Lung (tissue), 11 donors: ENCODE measurements at regions not wholly inside any gene's neighbourhood (a gene's known extent, or its start where the extent isn't known, plus 50 kb on each side); places are given as distances from the start of the nearest gene placed in this dataset.

Experiments used
- ATAC-seq: fragments of 200-7000 bp; cut with Tn5 transposase; one replicate; pipeline ENCODE4 v1.9.1; 2020; ENCODE audit warnings: moderate number of reproducible peaks; ENCODE audit not compliant: insufficient read depth, low FRiP score
- DNase-seq, 3 donors: peaks; one replicate each; pipeline ENCODE4 v3.0.0-alpha.2; 2013 to 2017
- H3K27ac ChIP-seq, 2 donors: one replicate each; pipeline ENCODE4 v1.5.1; 2013; ENCODE audit warnings: mild to moderate bottlenecking in 2 of 2, moderate library complexity in 2 of 2, control low read depth in 1 of 2, inconsistent platforms in 1 of 2, low read depth in 1 of 2, low read length in 1 of 2
- H3K27me3 ChIP-seq, 3 donors: one replicate each; pipeline ENCODE4 v1.5.1; 2013; ENCODE audit warnings: low read length in 2 of 3; ENCODE audit not compliant: control insufficient read depth in 3 of 3, insufficient read depth in 3 of 3
- H3K36me3 ChIP-seq, 4 donors: one replicate each; pipeline ENCODE4 v1.5.1; 2013; ENCODE audit warnings: low read length in 4 of 4, mild to moderate bottlenecking in 1 of 4, moderate library complexity in 1 of 4; ENCODE audit not compliant: control insufficient read depth in 4 of 4, insufficient read depth in 4 of 4
- H3K4me1 ChIP-seq, 5 donors: one replicate each; pipeline ENCODE4 v1.5.1; 2013; ENCODE audit warnings: low read length in 5 of 5, mild to moderate bottlenecking in 2 of 5, moderate library complexity in 1 of 5; ENCODE audit not compliant: control insufficient read depth in 5 of 5, insufficient read depth in 5 of 5
- H3K4me3 ChIP-seq: one replicate; pipeline ENCODE4 v1.5.1; 2013; ENCODE audit warnings: mild to moderate bottlenecking, control low read depth, moderate library complexity
- H3K9ac ChIP-seq, 2 donors: one replicate each; pipeline ENCODE4 v1.5.1; 2013; ENCODE audit warnings: low read length in 2 of 2, control low read depth in 1 of 2; ENCODE audit not compliant: insufficient read depth in 1 of 2
- H3K9me3 ChIP-seq, 4 donors: one replicate each; pipeline ENCODE4 v1.5.1; 2013; ENCODE audit warnings: low read length in 3 of 4, mild to moderate bottlenecking in 1 of 4, moderate library complexity in 1 of 4; ENCODE audit not compliant: control insufficient read depth in 4 of 4, insufficient read depth in 3 of 4
- CTCF ChIP-seq: IDR thresholded peaks from 2 replicates; pipeline ENCODE4 v1.5.1; 2012; ENCODE audit warnings: mild to moderate bottlenecking; ENCODE audit errors: control extremely low read depth, extremely low read depth
- WGBS, 2 donors: extraction: QIAGEN DNeasy Blood & Tissue Kit; methylation state at CpG; one replicate each; pipeline ENCODE4 v1.1.7; 2013; 5-methylcytosine and 5-hydroxymethylcytosine counted together
- donor health status: control.
- donor health status: control.
- donor health status: Bipolar disorder and iron deficiency.
- donor health status: healthy.
- donor health status: DM: yes; HTN: yes; CAD: no.

GRCh38 chr5:142215915-142216681 is 107.5 kb downstream of the NDFIP1 start:
- H3K27me3 ChIP-seq, result no peaks in the 10 kb centered on the region
- no peak overlapping the region for H3K9ac ChIP-seq
- no peak overlapping the region for H3K4me3 ChIP-seq

GRCh38 chr5:142213077-142213476 is 104.5 kb downstream of the NDFIP1 start:
- H3K4me3 ChIP-seq, result no peak overlapping the region
- H3K4me1 ChIP-seq, result peaks cover 0 to 2% (median 0%) of the 10 kb centered on the region in 5 donors
- H3K27ac ChIP-seq, result no peak overlapping the region
- no peaks in the 10 kb centered on the region for H3K27me3 ChIP-seq
- TF ChIP-seq CTCF, result no peak
- H3K9ac ChIP-seq, result no peak overlapping the region
- no peaks in the 10 kb centered on the region for H3K9me3 ChIP-seq
- ATAC-seq (no peak), DNase-seq (no peak)
- WGBS, 2 donors, result 92 to 94% methylated on average over 2 of the region's 2 CpGs
- H3K36me3 ChIP-seq, result no peaks in the 10 kb centered on the region

More at GRCh38 chr5:142215915-142216681, 107.5 kb downstream of the NDFIP1 start:
- H3K36me3 ChIP-seq, result no peaks in the 10 kb centered on the region
- no peaks in the 10 kb centered on the region for H3K9me3 ChIP-seq
- H3K4me1 ChIP-seq, result peaks cover 0 to 8% (median 0%) of the 10 kb centered on the region in 5 donors
- 47 to 64% methylated on average over 14 of the region's 14 CpGs for WGBS, 2 donors
- DNase-seq, result peak in 1 of 3 donors; percentile 51
- ATAC-seq, result peak; percentile 89
- no peak for TF ChIP-seq CTCF
- H3K27ac ChIP-seq, result peak overlapping the region in 1 of 2 donors; percentile 78

- Histone ChIP-seq H3K27me3 (no peaks in the 10 kb centered on the region), H3K9ac (no peak overlapping the region), H3K9me3 (no peaks in the 10 kb centered on the region), H3K36me3 (no peaks in the 10 kb centered on the region), H3K27ac (no peak overlapping the region), H3K4me1 (peaks cover 0 to 2% (median 0%) of the 10 kb centered on the region in 5 donors), H3K4me3 (no peak overlapping the region)
- ATAC-seq (no peak), DNase-seq (no peak)
- TF ChIP-seq CTCF, result no peak
- 85 to 96% methylated on average over 3 of the region's 3 CpGs for WGBS, 2 donors
Observed at GRCh38 chr5:142211918-142212317, 103.3 kb downstream of the NDFIP1 start.
